ENCODE measurements at regions not wholly inside any gene's neighbourhood (a gene's known extent, or its start where the extent isn't known, plus 50 kb on each side); places are given as distances from the start of the nearest gene placed in this dataset.

DNA sequence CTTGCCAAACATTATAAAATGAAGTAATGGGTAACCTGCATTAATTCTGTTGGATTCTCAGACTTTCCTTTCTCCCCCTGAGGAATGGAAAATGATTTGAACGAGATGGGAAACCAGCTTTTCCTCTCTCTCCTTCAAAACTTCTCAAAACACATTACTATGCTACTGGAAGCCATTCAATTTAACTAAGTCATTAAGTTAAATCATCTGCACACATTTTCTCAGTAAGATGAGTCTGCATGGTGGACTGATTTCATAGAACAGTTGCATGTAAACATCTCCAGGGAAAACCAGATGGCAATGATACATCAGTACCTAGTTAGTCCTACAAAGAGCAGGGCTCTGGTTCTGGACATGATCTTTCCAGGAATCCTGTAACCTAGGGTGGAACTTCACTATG is 59.9 kb downstream of the BMP4 start:
- Histone ChIP-seq H3K27me3 (ENCODE audit: low read length) (no peaks in the 10 kb centered on the region), H3K9me3 (ENCODE audit: insufficient read depth, low read length) (no peaks in the 10 kb centered on the region), H3F3A (ENCODE audit: insufficient read depth) (no peaks in the 10 kb centered on the region), H3K4me2 (ENCODE audit: low read depth, low read length, poor library complexity, severe bottlenecking) (no peak overlapping the region), H4K20me1 (ENCODE audit: low read depth, low read length) (no peaks in the 10 kb centered on the region), H3K9me2 (replicated peaks; ENCODE audit: insufficient read depth, low read length) (no peaks in the 10 kb centered on the region), H3K9ac (ENCODE audit: low read length) (no peak overlapping the region), H3K36me3 (ENCODE audit: low read length) (no peaks in the 10 kb centered on the region), H2AFZ (ENCODE audit: low read depth, low read length, severe bottlenecking) (no peak overlapping the region), H3K27ac (ENCODE audit: low read depth, low read length) (no peak overlapping the region), H3K79me2 (ENCODE audit: insufficient read depth, low read length) (no peaks in the 10 kb centered on the region), H3K4me3 (ENCODE audit: insufficient read depth, low read length, poor library complexity, severe bottlenecking) (no peak overlapping the region)
- TF ChIP-seq EZH2phosphoT487 (conservative IDR thresholded peaks at IDR 0.05; ENCODE audit: low read length) = no peak
- TF ChIP-seq, protein P1, sequence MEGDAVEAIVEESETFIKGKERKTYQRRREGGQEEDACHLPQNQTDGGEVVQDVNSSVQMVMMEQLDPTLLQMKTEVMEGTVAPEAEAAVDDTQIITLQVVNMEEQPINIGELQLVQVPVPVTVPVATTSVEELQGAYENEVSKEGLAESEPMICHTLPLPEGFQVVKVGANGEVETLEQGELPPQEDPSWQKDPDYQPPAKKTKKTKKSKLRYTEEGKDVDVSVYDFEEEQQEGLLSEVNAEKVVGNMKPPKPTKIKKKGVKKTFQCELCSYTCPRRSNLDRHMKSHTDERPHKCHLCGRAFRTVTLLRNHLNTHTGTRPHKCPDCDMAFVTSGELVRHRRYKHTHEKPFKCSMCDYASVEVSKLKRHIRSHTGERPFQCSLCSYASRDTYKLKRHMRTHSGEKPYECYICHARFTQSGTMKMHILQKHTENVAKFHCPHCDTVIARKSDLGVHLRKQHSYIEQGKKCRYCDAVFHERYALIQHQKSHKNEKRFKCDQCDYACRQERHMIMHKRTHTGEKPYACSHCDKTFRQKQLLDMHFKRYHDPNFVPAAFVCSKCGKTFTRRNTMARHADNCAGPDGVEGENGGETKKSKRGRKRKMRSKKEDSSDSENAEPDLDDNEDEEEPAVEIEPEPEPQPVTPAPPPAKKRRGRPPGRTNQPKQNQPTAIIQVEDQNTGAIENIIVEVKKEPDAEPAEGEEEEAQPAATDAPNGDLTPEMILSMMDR (IDR thresholded peaks at IDR 0.05; ENCODE audit: insufficient read depth, low read length, poor library complexity, severe bottlenecking) = no peak

DNA sequence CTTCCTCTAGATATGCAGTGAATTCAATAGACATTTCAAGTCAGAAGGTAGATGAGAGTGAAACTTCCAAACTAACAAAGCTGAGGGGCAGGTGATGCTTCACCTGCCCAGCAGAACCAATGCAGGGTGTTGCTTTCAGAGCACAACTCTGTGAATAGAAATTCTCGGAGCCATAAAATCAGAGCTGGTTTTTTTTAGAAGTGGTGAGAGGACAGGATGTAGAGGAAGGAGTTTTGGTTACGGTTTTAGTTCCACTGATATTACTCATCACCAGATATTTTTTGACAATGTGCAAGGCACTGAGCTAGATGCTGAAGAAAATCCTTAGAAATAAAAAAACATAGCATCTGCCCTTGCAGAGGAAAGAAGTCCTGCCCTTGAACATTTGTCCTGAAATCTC is 62.2 kb downstream of the BMP4 start:
- Histone ChIP-seq H2AFZ (ENCODE audit: low read depth, low read length, severe bottlenecking) (no peak overlapping the region), H3K4me2 (ENCODE audit: low read depth, low read length, poor library complexity, severe bottlenecking) (no peak overlapping the region), H3K36me3 (ENCODE audit: low read length) (no peaks in the 10 kb centered on the region), H3K9ac (ENCODE audit: low read length) (no peak overlapping the region), H3K27me3 (ENCODE audit: low read length) (no peaks in the 10 kb centered on the region), H3F3A (ENCODE audit: insufficient read depth) (no peaks in the 10 kb centered on the region), H3K9me3 (ENCODE audit: insufficient read depth, low read length) (no peaks in the 10 kb centered on the region), H3K79me2 (ENCODE audit: insufficient read depth, low read length) (no peaks in the 10 kb centered on the region), H3K4me3 (ENCODE audit: insufficient read depth, low read length, poor library complexity, severe bottlenecking) (no peak overlapping the region), H4K20me1 (ENCODE audit: low read depth, low read length) (no peaks in the 10 kb centered on the region), H3K27ac (ENCODE audit: low read depth, low read length) (no peak overlapping the region), H3K9me2 (replicated peaks; ENCODE audit: insufficient read depth, low read length) (no peaks in the 10 kb centered on the region)
- no peak for TF ChIP-seq EZH2phosphoT487 (conservative IDR thresholded peaks at IDR 0.05; ENCODE audit: low read length)
- TF ChIP-seq, protein P1 (IDR thresholded peaks at IDR 0.05; ENCODE audit: insufficient read depth, low read length, poor library complexity, severe bottlenecking) = no peak

- Histone ChIP-seq H3K9ac (ENCODE audit: low read length) (no peak overlapping the region), H3K27ac (ENCODE audit: low read depth, low read length) (no peak overlapping the region), H3K9me2 (replicated peaks; ENCODE audit: insufficient read depth, low read length) (no peaks in the 10 kb centered on the region), H3K36me3 (ENCODE audit: low read length) (no peaks in the 10 kb centered on the region), H3K9me3 (ENCODE audit: insufficient read depth, low read length) (no peaks in the 10 kb centered on the region), H4K20me1 (ENCODE audit: low read depth, low read length) (no peaks in the 10 kb centered on the region), H3K27me3 (ENCODE audit: low read length) (no peaks in the 10 kb centered on the region), H2AFZ (ENCODE audit: low read depth, low read length, severe bottlenecking) (no peak overlapping the region), H3K4me3 (ENCODE audit: insufficient read depth, low read length, poor library complexity, severe bottlenecking) (no peak overlapping the region), H3K79me2 (ENCODE audit: insufficient read depth, low read length) (no peaks in the 10 kb centered on the region), H3F3A (ENCODE audit: insufficient read depth) (no peaks in the 10 kb centered on the region), H3K4me2 (ENCODE audit: low read depth, low read length, poor library complexity, severe bottlenecking) (no peak overlapping the region)
- TF ChIP-seq EZH2phosphoT487 (conservative IDR thresholded peaks at IDR 0.05; ENCODE audit: low read length) = no peak
- TF ChIP-seq, protein P1 (IDR thresholded peaks at IDR 0.05; ENCODE audit: insufficient read depth, low read length, poor library complexity, severe bottlenecking) = no peak
Observed at GRCh38 chr14:53893374-53893773, 63.3 kb downstream of the BMP4 start.

Data from SU-DHL-6 (cell line).